Lower lobe of right lung (tissue), 2 donors: ENCODE measurements at regions not wholly inside any gene's neighbourhood (a gene's known extent, or its start where the extent isn't known, plus 50 kb on each side); places are given as distances from the start of the nearest gene placed in this dataset.

Source experiments
- ATAC-seq, 2 donors: fragments of 200-7000 bp; cut with Tn5 transposase; one replicate each; pipeline ENCODE4 v1.9.1; 2020 to 2022; ENCODE audit warnings: mild to moderate bottlenecking in 2 of 2, moderate library complexity in 2 of 2
- DNase-seq: peaks from one replicate; pipeline ENCODE4 v3.0.0-alpha.2; 2020
- H3K27ac ChIP-seq: fragments of 200-600 bp; one replicate; pipeline ENCODE4 v1.8.0; 2022
- H3K27me3 ChIP-seq: fragments of 200-600 bp; one replicate; pipeline ENCODE4 v1.8.0; 2022; ENCODE audit warnings: low read depth
- H3K36me3 ChIP-seq: fragments of 200-600 bp; one replicate; pipeline ENCODE4 v1.8.0; 2022; ENCODE audit warnings: mild to moderate bottlenecking
- H3K4me1 ChIP-seq: fragments of 200-600 bp; one replicate; pipeline ENCODE4 v1.8.0; 2022
- H3K4me3 ChIP-seq: fragments of 200-600 bp; one replicate; pipeline ENCODE4 v1.8.0; 2022; ENCODE audit warnings: mild to moderate bottlenecking
- H3K9me3 ChIP-seq: fragments of 200-600 bp; one replicate; pipeline ENCODE4 v1.8.0; 2022
- CTCF ChIP-seq: fragments of 200-600 bp; IDR thresholded peaks from one replicate; pipeline ENCODE4 v1.8.0; 2022; ENCODE audit warnings: antibody characterized with exemption, mild to moderate bottlenecking
- intact Hi-C: fragments of 100-400 bp; cut with DNase I; formaldehyde crosslinking; loops from one replicate; pipeline ENCODE4 v1.11.0; 2022
- donor health status: DM: no; HTN: yes; CAD: no; lungs with severe emphysema.

GRCh38 chr4:24370421-24370820, 213.9 kb downstream of the DHX15 start:
- ATAC-seq, result no peak
- no peak overlapping the region for H3K27ac ChIP-seq
- intact Hi-C loops, result no loop called here
- no peak overlapping the region for H3K4me3 ChIP-seq
- no peak for DNase-seq
- TF ChIP-seq CTCF, result no peak
- no peaks in the 10 kb centered on the region for H3K9me3 ChIP-seq
- H3K27me3 ChIP-seq, result no peaks in the 10 kb centered on the region
- H3K4me1 ChIP-seq, result no peaks in the 10 kb centered on the region
- no peaks in the 10 kb centered on the region for H3K36me3 ChIP-seq

GRCh38 chr4:24369507-24370029, 214.8 kb downstream of the DHX15 start:
- Histone ChIP-seq H3K9me3 (no peaks in the 10 kb centered on the region), H3K4me1 (no peaks in the 10 kb centered on the region), H3K36me3 (no peaks in the 10 kb centered on the region), H3K27me3 (no peaks in the 10 kb centered on the region), H3K4me3 (no peak overlapping the region), H3K27ac (no peak overlapping the region)
- intact Hi-C loops, result no loop called here
- DNase-seq, result no peak
- ATAC-seq, result no peak
- no peak for TF ChIP-seq CTCF

GRCh38 chr4:24368801-24369200, 215.6 kb downstream of the DHX15 start:
- no peak overlapping the region for H3K27ac ChIP-seq
- no peaks in the 10 kb centered on the region for H3K27me3 ChIP-seq
- H3K36me3 ChIP-seq, result no peaks in the 10 kb centered on the region
- H3K4me3 ChIP-seq, result no peak overlapping the region
- DNase-seq (no peak), ATAC-seq (no peak)
- no peaks in the 10 kb centered on the region for H3K9me3 ChIP-seq
- intact Hi-C loops, result no loop called here
- no peak for TF ChIP-seq CTCF
- H3K4me1 ChIP-seq, result no peaks in the 10 kb centered on the region

DNA sequence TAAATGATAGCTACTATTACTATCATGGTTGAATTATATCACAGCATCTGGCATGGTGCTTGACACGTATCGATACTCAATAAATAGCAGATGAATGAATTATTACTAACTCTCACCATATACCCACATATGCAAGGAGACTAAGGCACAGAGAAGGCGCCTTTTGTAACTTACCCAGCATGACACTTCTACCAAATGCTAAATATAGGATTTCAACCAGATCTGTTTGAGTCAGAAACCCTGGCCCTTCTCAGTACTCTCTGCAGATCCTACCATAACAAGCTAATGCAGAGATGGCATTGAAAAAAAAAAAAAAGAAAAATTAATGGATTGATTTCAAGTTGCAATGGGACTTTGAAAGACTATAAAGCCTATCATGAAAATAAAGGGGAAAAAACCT, 219.5 kb downstream of the DHX15 start:
- intact Hi-C loops, result no loop called here
- no peak for ATAC-seq
- no peak for TF ChIP-seq CTCF

DNA sequence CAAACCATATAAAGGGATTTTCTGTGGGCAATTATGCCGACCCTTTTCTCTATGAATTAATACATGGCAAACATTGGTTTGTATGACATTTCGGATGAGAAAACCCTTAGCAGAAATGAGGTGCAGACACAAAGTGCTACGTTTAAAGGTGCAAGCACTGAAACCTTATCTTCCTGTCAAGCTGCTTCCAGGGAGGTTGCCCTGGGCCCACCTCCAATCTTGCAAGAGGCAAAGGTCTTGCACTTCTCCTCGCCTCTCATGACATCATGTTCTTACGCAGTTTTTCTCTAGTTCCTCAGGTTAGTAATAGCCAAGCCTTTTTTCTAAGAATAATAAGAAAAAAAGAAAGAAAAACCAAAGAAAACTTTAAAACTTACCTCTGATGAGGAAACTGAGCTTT, 220.1 kb downstream of the DHX15 start:
- no peak for TF ChIP-seq CTCF
- Histone ChIP-seq H3K9me3 (no peaks in the 10 kb centered on the region), H3K4me3 (no peak overlapping the region), H3K4me1 (no peaks in the 10 kb centered on the region), H3K36me3 (no peaks in the 10 kb centered on the region), H3K27me3 (no peaks in the 10 kb centered on the region), H3K27ac (no peak overlapping the region)
- ATAC-seq, result no peak
- intact Hi-C loops, result no loop called here
- DNase-seq, result no peak

More for the DNA sequence above, 219.5 kb downstream of the DHX15 start:
- no peaks in the 10 kb centered on the region for H3K27me3 ChIP-seq
- H3K36me3 ChIP-seq, result no peaks in the 10 kb centered on the region
- H3K27ac ChIP-seq, result no peak overlapping the region
- H3K9me3 ChIP-seq, result no peaks in the 10 kb centered on the region
- no peak for DNase-seq
- H3K4me3 ChIP-seq, result no peak overlapping the region
- H3K4me1 ChIP-seq, result no peaks in the 10 kb centered on the region

- intact Hi-C loops, result no loop called here
- H3K4me3 ChIP-seq, result no peak overlapping the region
- DNase-seq (no peak), ATAC-seq (no peak)
- no peak overlapping the region for H3K27ac ChIP-seq
- no peak for TF ChIP-seq CTCF
- H3K27me3 ChIP-seq, result no peaks in the 10 kb centered on the region
- no peaks in the 10 kb centered on the region for H3K4me1 ChIP-seq
- H3K36me3 ChIP-seq, result no peaks in the 10 kb centered on the region
- no peaks in the 10 kb centered on the region for H3K9me3 ChIP-seq
These were observed 220.6 kb downstream of the DHX15 start for GRCh38 chr4:24363751-24364150.
